ENCODE measurements at regions not wholly inside any gene's neighbourhood (a gene's known extent, or its start where the extent isn't known, plus 50 kb on each side); places are given as distances from the start of the nearest gene placed in this dataset.

- TF ChIP-seq, protein P1, sequence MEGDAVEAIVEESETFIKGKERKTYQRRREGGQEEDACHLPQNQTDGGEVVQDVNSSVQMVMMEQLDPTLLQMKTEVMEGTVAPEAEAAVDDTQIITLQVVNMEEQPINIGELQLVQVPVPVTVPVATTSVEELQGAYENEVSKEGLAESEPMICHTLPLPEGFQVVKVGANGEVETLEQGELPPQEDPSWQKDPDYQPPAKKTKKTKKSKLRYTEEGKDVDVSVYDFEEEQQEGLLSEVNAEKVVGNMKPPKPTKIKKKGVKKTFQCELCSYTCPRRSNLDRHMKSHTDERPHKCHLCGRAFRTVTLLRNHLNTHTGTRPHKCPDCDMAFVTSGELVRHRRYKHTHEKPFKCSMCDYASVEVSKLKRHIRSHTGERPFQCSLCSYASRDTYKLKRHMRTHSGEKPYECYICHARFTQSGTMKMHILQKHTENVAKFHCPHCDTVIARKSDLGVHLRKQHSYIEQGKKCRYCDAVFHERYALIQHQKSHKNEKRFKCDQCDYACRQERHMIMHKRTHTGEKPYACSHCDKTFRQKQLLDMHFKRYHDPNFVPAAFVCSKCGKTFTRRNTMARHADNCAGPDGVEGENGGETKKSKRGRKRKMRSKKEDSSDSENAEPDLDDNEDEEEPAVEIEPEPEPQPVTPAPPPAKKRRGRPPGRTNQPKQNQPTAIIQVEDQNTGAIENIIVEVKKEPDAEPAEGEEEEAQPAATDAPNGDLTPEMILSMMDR (IDR thresholded peaks at IDR 0.05), result no peak
- TF ChIP-seq POLR2AphosphoS5 (IDR thresholded peaks at IDR 0.05; ENCODE audit: low read depth, low read length) (no peak), REST (IDR thresholded peaks at IDR 0.05; ENCODE audit: insufficient read depth in 1 of 2, low read depth in 2 of 2, low read length in 1 of 2) (no peak), SIN3A (IDR thresholded peaks at IDR 0.05; ENCODE audit: borderline replicate concordance, insufficient read depth, low read depth, low read length) (no peak)
Observed at GRCh38 chr16:85302018-85302847, 190.0 kb upstream of the CIBAR2 start.
